Activated naive CD8-positive, alpha-beta T cell treated with anti-CD3 and anti-CD28 coated beads for 36 hours (primary cell): ENCODE measurements at regions not wholly inside any gene's neighbourhood (a gene's known extent, or its start where the extent isn't known, plus 50 kb on each side); places are given as distances from the start of the nearest gene placed in this dataset.

Source experiments
- DNase-seq: peaks from one replicate; pipeline ENCODE4 v3.0.0; 2021
- H3K27ac Mint-ChIP-seq: one replicate; pipeline ENCODE4 v1.8.0; 2022; ENCODE audit warnings: mild to moderate bottlenecking, moderate library complexity, mixed read lengths
- H3K27me3 Mint-ChIP-seq: one replicate; pipeline ENCODE4 v1.8.0; 2022; ENCODE audit warnings: mild to moderate bottlenecking, mixed read lengths
- H3K36me3 Mint-ChIP-seq: one replicate; pipeline ENCODE4 v1.8.0; 2021; ENCODE audit warnings: mild to moderate bottlenecking, mixed read lengths
- H3K4me1 Mint-ChIP-seq: one replicate; pipeline ENCODE4 v1.8.0; 2021; ENCODE audit warnings: mixed read lengths
- H3K4me3 Mint-ChIP-seq: one replicate; pipeline ENCODE4 v1.8.0; 2022; ENCODE audit warnings: mild to moderate bottlenecking, moderate library complexity, mixed read lengths
- H3K9me3 Mint-ChIP-seq: one replicate; pipeline ENCODE4 v1.8.0; 2022; ENCODE audit warnings: mixed read lengths

GRCh38 chr7:435630-436366, 83.8 kb downstream of the PDGFA start:
- Mint-ChIP-seq H3K27ac (no peak overlapping the region), H3K4me1 (peaks cover 7% of the 10 kb centered on the region), H3K9me3 (no peaks in the 10 kb centered on the region), H3K36me3 (no peaks in the 10 kb centered on the region), H3K4me3 (no peak overlapping the region), H3K27me3 (no peaks in the 10 kb centered on the region)
- no peak for DNase-seq

DNA sequence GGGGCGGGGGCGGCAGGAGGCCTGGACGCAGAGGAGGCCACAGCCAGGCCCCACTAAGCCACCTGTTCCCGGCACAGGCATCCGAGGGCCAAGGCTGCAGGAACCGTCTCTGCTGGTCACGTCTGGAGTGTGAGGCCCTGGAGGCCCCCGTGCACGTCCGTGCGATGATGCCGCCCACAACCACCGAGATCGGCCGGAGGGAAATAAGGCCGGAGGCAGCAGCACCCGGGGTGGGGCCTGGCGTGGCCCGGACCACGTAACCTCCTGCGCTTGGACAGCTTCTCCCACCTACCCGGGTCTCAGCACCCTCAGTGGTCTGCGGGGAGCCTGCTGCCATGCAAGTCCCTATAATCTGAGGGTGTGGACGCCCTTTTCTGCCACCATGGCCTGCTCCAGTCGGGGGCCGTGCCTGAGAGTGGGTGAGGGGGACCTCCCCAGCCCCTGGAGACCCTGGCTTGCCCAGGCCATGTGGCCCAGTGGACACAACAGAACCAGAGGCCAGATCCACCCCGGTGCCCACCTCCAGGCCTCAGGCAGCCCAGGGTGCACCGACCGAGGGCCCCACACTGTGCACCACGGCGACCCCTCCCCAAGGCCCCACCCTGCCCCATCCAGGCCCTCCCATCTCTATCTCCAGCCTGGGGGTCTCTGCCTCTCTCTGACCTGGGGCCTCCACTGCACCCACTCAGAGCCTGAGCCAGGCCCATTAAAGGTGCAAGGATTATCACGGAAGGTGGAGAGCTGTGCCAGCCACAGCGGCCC, 83.1 kb downstream of the PDGFA start:
- DNase-seq, result no peak
- Mint-ChIP-seq H3K27me3 (no peaks in the 10 kb centered on the region), H3K36me3 (no peaks in the 10 kb centered on the region), H3K4me1 (peaks cover 7% of the 10 kb centered on the region), H3K27ac (no peak overlapping the region), H3K9me3 (no peaks in the 10 kb centered on the region), H3K4me3 (no peak overlapping the region)

- no peak for DNase-seq
- Mint-ChIP-seq H3K27me3 (no peaks in the 10 kb centered on the region), H3K9me3 (no peaks in the 10 kb centered on the region), H3K4me3 (no peak overlapping the region), H3K27ac (no peak overlapping the region), H3K4me1 (peaks cover 7% of the 10 kb centered on the region), H3K36me3 (no peaks in the 10 kb centered on the region)
Observed at GRCh38 chr7:437329-438251, 82.1 kb downstream of the PDGFA start.

GRCh38 chr7:438361-438760, 81.3 kb downstream of the PDGFA start:
- H3K4me3 Mint-ChIP-seq, result no peak overlapping the region

GRCh38 chr7:438916-439315, 80.7 kb downstream of the PDGFA start:
- Mint-ChIP-seq H3K27ac (no peak overlapping the region), H3K27me3 (no peaks in the 10 kb centered on the region), H3K9me3 (no peaks in the 10 kb centered on the region), H3K4me1 (peaks cover 7% of the 10 kb centered on the region), H3K36me3 (no peaks in the 10 kb centered on the region), H3K4me3 (no peak overlapping the region)
- DNase-seq, result no peak

More at GRCh38 chr7:438361-438760, 81.3 kb downstream of the PDGFA start:
- no peak overlapping the region for H3K27ac Mint-ChIP-seq
- H3K36me3 Mint-ChIP-seq, result no peaks in the 10 kb centered on the region
- no peaks in the 10 kb centered on the region for H3K9me3 Mint-ChIP-seq
- peaks cover 7% of the 10 kb centered on the region for H3K4me1 Mint-ChIP-seq
- no peak for DNase-seq
- no peaks in the 10 kb centered on the region for H3K27me3 Mint-ChIP-seq

GRCh38 chr7:440059-440749, 79.4 kb downstream of the PDGFA start:
- H3K4me3 Mint-ChIP-seq, result no peak overlapping the region
- H3K9me3 Mint-ChIP-seq, result no peaks in the 10 kb centered on the region
- H3K27ac Mint-ChIP-seq, result no peak overlapping the region
- no peaks in the 10 kb centered on the region for H3K36me3 Mint-ChIP-seq
- no peaks in the 10 kb centered on the region for H3K27me3 Mint-ChIP-seq
- peaks cover 5% of the 10 kb centered on the region for H3K4me1 Mint-ChIP-seq
- no peak for DNase-seq

DNA sequence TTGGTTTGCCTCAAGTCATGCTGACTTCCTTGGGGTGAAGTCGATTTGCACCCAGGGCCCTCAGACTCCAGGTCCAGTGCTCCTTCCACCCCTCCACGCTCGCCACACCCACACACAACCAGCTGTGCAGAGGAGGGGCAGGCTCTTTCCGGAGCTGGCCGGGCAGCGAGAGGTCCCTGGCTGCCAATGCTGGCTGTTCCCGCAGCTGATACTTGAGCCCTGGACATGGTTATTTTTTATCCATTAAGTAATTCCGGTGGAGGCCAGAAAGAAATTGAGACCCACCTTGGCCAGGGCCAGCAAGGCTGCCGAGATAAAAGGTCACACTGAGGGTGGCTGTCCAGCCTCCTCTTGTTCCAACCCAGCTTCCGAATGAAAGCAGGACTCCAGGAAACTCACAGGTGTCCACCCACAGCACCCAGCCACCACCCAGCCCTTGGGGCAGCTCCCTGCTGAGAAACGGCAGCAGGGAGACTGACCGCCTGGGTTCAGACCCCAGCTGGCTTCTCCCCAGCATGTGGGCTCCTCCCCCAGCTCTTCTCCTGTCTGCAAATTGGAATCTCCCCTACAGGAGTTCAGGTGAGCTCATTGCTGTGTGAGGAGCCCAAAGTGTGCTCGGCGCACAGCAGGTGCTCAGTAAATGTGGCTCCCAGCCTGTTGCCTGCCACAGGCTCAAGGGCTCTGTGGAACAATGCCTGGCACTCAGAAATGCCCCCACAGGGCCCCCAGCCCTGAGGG, 77.8 kb downstream of the PDGFA start:
- H3K9me3 Mint-ChIP-seq, result no peaks in the 10 kb centered on the region
- no peaks in the 10 kb centered on the region for H3K36me3 Mint-ChIP-seq
- no peaks in the 10 kb centered on the region for H3K4me1 Mint-ChIP-seq
- no peaks in the 10 kb centered on the region for H3K27me3 Mint-ChIP-seq
- no peak overlapping the region for H3K27ac Mint-ChIP-seq
- DNase-seq, result no peak
- no peak overlapping the region for H3K4me3 Mint-ChIP-seq

GRCh38 chr7:442457-442856, 77.2 kb downstream of the PDGFA start:
- Mint-ChIP-seq H3K4me3 (no peak overlapping the region), H3K27me3 (no peaks in the 10 kb centered on the region)

GRCh38 chr7:443279-443833, 76.3 kb downstream of the PDGFA start:
- H3K27me3 Mint-ChIP-seq, result no peaks in the 10 kb centered on the region
- no peaks in the 10 kb centered on the region for H3K36me3 Mint-ChIP-seq
- H3K4me3 Mint-ChIP-seq, result no peak overlapping the region
- no peaks in the 10 kb centered on the region for H3K4me1 Mint-ChIP-seq
- H3K27ac Mint-ChIP-seq, result no peak overlapping the region
- H3K9me3 Mint-ChIP-seq, result no peaks in the 10 kb centered on the region
- DNase-seq, result no peak

More at GRCh38 chr7:442457-442856, 77.2 kb downstream of the PDGFA start:
- H3K36me3 Mint-ChIP-seq, result no peaks in the 10 kb centered on the region
- no peak for DNase-seq
- H3K27ac Mint-ChIP-seq, result no peak overlapping the region
- no peaks in the 10 kb centered on the region for H3K9me3 Mint-ChIP-seq
- H3K4me1 Mint-ChIP-seq, result no peaks in the 10 kb centered on the region

DNA sequence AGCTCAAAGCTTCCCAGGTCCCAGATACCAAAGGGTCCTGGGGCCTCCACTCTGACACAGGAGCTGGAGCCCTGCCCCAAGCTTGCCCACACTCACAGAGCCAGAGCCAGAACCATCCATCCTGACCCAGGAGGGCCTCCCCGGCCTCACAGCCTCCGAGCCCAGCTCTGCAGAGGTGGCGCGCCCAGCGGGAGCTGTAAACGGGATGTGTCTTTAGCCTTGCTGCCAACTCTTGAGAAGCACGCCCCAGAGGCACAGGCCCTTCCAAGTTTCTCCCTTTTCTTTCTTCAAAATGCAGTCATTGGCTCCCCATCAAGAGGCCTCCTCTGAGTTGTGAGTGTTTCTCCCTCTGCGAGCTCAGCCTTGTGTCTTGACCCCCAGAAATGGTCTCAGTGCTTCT, 75.0 kb downstream of the PDGFA start:
- Mint-ChIP-seq H3K9me3 (no peaks in the 10 kb centered on the region), H3K36me3 (no peaks in the 10 kb centered on the region), H3K27ac (no peak overlapping the region), H3K4me1 (peaks cover 2% of the 10 kb centered on the region), H3K4me3 (no peak overlapping the region), H3K27me3 (no peaks in the 10 kb centered on the region)
- no peak for DNase-seq

GRCh38 chr7:445020-445419, 74.6 kb downstream of the PDGFA start:
- Mint-ChIP-seq H3K27ac (no peak overlapping the region), H3K4me1 (peaks cover 2% of the 10 kb centered on the region), H3K4me3 (no peak overlapping the region), H3K36me3 (no peaks in the 10 kb centered on the region), H3K9me3 (no peaks in the 10 kb centered on the region), H3K27me3 (no peaks in the 10 kb centered on the region)
- DNase-seq, result no peak

DNA sequence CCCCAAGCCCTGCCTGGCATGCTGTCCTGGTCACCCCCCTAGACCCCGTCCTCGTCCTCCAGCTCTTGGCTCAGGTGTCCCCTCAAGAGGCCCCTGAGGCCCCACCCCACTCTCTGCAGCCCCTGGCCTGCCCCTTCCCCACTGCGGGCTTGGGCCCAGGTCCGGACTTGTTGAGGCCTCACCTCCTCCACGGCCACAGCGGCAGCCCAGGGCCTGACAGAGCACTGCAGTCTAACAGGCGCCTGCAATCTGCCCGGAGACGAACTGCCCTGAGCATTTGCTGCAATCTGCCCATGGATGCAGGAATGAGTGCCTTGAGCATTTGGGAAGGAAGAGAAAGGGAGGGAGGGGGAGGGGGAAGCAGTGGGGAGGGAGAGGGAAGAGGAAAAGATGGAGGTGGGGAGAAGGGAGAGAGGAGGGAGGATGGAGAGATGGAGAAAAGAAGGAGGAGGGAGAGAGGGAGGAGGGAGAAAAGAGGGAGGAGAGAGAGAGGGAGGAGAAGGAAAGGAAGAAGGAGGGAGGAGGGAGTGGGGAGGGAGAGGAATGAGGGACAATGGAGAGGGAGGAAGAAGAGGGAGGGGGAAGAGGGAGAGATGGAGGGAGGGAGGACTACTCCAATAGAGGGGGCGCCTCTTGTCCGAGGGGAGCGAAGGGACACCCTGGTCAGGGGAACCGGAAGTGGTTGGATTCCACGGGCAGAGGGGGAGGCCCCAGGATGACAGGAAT, 73.9 kb downstream of the PDGFA start:
- H3K4me3 Mint-ChIP-seq, result no peak overlapping the region
- H3K4me1 Mint-ChIP-seq, result peaks cover 2% of the 10 kb centered on the region
- H3K9me3 Mint-ChIP-seq, result no peaks in the 10 kb centered on the region

GRCh38 chr7:446289-446935, 73.2 kb downstream of the PDGFA start:
- DNase-seq, result no peak
- H3K4me1 Mint-ChIP-seq, result peaks cover 7% of the 10 kb centered on the region
- peaks cover 3% of the 10 kb centered on the region for H3K27me3 Mint-ChIP-seq
- H3K9me3 Mint-ChIP-seq, result no peaks in the 10 kb centered on the region
- no peak overlapping the region for H3K27ac Mint-ChIP-seq
- no peak overlapping the region for H3K4me3 Mint-ChIP-seq
- H3K36me3 Mint-ChIP-seq, result no peaks in the 10 kb centered on the region

More for the DNA sequence above, 73.9 kb downstream of the PDGFA start:
- no peak overlapping the region for H3K27ac Mint-ChIP-seq
- no peaks in the 10 kb centered on the region for H3K36me3 Mint-ChIP-seq
- no peak for DNase-seq
- H3K27me3 Mint-ChIP-seq, result no peaks in the 10 kb centered on the region
